HG02588 (cell line): ENCODE measurements at regions not wholly inside any gene's neighbourhood (a gene's known extent, or its start where the extent isn't known, plus 50 kb on each side); places are given as distances from the start of the nearest gene placed in this dataset.
"Not testable (repeated sequence)": the region's sequence is repeated elsewhere in the genome, so short reads cannot be mapped to it uniquely, and the experiment has no call there.

ENCODE experiments used
- ATAC-seq: cut with Tn5 transposase; IDR thresholded peaks from one replicate; pipeline ENCODE4 v1.9.1; 2021; ENCODE audit warnings: mild to moderate bottlenecking, moderate library complexity; ENCODE audit not compliant: unreplicated experiment

DNA sequence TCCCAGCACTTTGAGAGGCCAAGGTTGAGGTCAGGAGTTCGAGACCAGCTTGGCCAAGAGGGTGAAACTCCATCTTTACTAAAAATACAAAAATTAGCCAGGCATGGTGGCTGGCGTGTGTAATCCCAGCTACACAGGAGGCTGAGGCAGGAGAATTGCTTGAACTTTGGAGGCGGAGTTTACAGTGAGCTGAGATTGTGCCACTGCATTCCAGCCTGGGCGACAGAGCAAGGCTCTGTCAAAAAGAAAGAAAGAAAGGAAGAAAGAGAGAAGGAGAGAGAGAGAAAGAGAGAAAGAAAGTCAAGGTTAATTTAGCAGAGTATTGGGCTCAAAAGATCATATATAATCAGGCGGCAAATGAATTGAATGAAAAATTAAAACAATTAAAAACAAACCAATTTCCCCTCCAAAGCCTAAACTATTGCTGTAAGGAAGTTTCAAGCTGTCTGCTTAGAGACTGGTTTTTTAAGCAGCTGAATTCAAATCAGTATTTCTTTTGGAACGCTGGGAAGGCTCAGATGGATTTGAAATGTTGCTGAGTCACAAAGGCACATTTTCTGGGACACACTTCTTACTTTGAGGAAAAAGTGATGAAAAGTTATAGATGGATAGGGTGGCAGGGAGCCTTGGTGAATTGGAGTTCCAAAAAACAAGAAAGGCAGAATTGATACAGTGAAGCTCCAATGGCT, 81.3 kb upstream of the BHLHE40 start:
- no peak for ATAC-seq

- peak; percentile 95 for ATAC-seq
Observed at GRCh38 chr3:4898454-4899313, 80.6 kb upstream of the BHLHE40 start.

- no peak for ATAC-seq
Observed at GRCh38 chr3:4899710-4900109, 79.5 kb upstream of the BHLHE40 start.

DNA sequence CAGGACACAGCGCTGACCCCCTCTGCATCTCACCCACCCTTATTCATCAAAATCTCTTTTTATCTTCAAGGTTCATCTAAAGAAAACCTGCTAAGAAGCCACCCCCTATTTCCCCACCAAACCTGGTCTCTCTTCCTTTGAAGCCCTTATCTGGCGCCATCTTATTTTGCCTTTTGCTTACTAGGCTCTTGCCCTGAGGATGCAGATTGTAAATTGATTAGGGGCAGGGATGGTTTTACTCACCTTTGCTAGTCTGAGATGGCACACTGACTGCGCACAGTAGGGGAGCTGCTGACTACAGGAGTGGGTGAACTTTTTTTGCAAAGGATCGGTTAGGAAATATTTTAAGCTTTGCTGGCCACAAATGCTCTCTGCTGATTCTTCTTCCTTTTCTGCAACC, 78.9 kb upstream of the BHLHE40 start:
- no peak for ATAC-seq

DNA sequence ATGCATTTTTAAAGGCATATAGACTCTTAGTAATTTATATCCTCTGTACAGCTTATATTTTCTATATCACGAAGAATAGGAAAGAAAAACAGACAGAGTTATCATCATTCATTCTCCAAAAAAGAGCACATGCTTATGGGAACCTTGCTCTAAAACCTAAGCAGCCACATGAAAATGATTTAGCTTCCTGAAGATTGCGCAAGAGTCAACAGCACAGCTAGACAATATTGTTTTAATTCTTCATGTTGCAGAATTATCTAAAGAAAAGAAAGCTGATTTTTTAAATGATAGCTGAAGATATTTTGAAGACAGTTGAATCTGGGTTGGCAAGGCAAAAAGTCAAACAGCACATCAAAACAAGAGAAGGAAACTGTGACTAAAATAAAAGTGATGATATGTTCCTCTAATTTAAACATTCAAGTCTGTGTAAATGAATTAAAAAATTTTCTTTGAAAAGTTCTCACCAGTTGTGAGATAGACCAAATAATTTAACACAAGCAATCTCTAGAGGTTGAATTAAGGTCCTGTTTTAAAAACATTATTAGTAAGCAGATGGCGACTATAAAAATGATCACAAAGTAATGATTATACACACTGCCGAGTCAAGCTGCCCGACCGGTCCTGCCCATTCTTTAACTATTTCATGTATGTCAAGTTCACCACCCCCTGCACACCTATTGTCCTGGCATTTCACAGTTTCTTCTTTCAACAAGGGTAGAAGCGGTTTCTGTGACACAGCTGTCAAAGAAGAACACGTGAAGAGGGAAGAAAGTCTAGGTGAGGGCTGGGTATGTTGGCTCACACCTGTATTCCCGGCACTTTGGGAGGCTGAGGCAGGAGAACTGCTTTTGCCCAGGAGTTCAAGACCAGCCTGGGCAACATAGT, 74.2 kb upstream of the BHLHE40 start:
- ATAC-seq, result no peak

DNA sequence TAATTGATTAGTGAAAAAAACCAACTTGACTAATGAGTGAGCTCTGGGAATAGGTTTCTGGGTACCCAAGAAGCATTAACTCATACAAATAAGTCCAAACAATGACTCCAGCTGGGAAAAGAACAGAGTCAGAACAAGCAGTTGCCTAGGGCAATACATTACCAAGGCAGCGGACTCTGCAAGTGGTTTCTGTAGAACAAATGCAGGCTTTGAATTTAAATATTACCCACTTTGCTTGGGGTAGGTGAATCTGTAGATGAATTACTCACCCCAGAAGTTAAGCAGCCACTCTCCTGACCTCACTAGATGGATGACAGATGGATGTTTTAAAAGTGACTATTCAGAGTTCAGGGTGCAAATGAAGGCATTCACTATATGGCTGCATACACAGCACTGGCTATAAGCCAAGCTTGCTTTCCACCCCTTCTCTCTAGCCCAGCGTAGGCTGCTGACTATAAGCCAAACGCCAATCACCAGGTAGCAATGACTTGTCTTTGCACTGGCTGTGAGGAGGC, 73.1 kb upstream of the BHLHE40 start:
- no peak for ATAC-seq

GRCh38 chr3:4907050-4907449, 72.2 kb upstream of the BHLHE40 start:
- no peak for ATAC-seq

DNA sequence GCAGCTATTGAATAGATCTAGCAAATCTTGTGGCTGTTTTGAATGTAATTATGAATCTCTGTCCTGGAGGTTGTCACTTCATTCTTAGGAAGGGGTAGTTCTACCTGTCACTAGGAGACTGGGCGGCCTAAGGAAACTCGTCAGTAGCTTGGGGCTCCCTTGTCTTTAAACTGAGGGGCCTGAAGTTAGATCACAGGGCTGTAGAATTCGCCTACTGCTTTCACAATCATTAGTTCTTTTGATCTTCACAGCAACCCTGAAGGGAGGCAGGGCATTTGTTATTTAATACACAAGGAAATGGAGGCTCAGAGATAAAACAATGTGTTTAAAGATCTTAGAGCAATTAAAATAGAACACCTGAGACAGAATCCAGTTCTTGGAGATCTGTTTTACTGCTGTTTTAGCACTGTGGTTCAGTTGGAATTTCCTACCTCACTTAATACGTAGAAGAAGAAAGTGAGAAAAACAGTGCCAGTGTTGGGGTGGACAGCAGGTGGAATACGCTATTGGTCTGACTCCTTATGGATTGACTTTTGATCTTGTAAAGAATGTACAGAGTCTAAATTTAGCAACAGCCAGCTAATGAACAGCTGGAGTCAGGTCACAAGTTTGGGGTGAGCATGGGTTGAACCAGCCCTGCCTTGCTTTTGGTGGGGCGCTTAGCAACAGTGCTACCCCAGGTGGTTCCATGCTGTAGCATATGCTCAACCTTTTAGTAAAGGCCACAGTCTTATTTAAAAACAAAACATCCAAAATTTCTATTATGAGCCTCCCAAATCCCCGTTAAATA, 71.4 kb upstream of the BHLHE40 start:
- no peak for ATAC-seq

DNA sequence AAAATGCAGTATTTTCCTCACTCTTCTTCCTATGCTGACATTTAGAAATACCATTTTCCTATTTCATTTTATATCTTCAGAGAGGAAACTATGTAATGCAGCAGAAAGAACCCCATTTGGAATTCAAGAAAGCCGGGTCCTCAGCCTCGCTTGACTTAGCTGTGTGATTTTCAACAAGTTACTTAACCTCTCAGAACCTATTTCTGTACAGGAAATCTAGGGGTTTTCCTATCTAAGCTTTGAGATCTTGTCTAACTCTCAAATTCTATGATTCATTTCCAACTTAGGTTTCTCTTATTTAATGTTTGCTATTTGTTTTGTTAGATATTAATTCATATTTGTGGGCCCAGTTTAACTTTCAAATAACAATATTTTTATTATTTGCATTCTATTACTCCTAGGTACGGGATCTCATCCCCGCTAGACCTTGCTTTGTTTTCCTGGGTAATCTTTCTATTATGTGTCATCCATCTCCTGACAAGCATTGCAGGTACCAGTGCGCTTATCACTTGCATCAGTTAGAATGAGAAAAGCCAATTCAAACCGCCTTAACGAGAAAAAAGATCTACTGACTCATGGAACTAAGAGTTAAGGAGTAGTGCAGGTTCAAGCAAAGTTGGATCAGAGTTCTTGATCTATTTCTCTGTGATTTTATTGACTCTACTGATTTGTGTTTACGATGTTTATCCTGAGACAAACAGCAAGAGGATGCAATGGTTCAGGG, 70.6 kb upstream of the BHLHE40 start:
- no peak for ATAC-seq

DNA sequence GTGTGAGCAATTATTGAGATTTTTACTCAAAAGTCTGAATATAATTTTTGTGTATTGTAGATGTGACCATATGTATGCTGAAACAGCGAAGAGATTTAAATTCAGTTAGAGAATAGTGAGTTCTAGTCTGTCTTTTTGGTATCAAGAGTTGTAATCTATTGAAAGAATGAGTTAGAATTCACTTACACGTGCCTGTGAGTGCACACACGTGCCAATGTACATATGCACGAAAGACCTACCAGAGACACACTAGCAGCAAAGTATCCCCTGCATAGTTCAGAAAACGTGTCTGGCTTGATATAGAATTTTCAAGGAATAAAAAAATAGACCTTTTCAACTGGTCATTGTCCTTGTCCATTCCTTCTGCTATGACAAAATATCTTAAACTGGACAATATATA, 64.8 kb upstream of the BHLHE40 start:
- no peak for ATAC-seq

- ATAC-seq, result not testable (repeated sequence)
Observed at GRCh38 chr3:4921589-4921988, 57.6 kb upstream of the BHLHE40 start.

DNA sequence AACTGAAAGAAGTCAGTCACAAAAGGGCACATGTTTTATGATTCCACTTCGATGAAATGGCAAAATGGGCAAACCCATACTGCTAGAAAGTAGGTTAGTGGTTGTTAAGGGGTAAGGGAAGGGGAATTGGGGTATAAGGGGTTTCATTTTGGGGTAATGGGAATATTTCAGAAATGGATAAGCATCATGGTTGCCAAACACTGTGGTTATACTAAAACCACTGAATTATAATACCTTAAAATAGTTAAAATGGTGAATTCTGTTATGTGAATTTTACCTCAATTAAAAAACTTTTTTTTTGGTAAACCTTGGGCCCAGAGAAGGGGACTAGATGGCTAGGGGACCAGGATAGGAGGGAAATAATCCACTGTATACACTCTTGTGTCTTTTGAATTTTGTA, 52.3 kb upstream of the BHLHE40 start:
- ATAC-seq, result no peak

DNA sequence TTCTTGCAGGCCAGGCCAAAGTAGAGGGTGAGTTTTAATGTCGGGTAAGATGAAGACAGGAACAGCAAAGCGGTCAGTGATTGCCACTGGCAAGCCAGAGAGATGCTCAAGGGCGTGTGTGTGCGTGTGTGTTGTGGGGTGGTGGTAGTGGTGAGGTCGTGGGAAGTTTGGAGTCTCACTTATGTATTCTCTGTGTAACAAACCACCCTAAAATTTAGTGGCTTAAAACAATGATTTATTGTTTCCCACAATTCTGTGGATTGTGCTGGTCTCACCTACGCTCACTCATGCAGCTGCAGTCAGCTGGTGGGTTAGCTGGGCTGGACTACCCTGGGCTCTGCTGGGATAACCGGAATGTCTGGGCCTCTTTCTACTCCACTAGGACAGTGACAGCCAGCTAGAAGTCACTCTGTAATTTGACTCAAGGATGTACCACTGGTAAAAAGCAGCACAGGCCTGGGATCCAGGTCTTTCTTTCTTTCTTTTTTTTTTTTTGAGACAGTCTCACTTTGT, 50.9 kb upstream of the BHLHE40 start:
- no peak for ATAC-seq
